ENCODE measurements at regions not wholly inside any gene's neighbourhood (a gene's known extent, or its start where the extent isn't known, plus 50 kb on each side); places are given as distances from the start of the nearest gene placed in this dataset.
A peak's percentile ranks its signal among the peaks of the same experiment; 100 is the strongest.

- WGBS, 5 donors, result 76 to 90% (median 87%) methylated on average over 4 of the region's 4 CpGs
- H3K27me3 ChIP-seq, result no peaks in the 10 kb centered on the region
- intact Hi-C loops (cut with DNase I; ENCODE audit: low total_unique reads), result no loop called here
- H3K4me3 ChIP-seq, result no peak overlapping the region
- H3K36me3 ChIP-seq, result no peaks in the 10 kb centered on the region
- H3K27ac ChIP-seq, result no peak overlapping the region
- DNase-seq, result no peak
- no peaks in the 10 kb centered on the region for H3K9me3 ChIP-seq
- no peak for TF ChIP-seq POLR2AphosphoS5 (IDR thresholded peaks at IDR 0.05)
- TF ChIP-seq CTCF (IDR thresholded peaks at IDR 0.05), result no peak
- no peak for TF ChIP-seq EP300 (IDR thresholded peaks at IDR 0.05)
- no peak for TF ChIP-seq POLR2A (IDR thresholded peaks at IDR 0.05)
- no peaks in the 10 kb centered on the region for H3K4me1 ChIP-seq
Measured at GRCh38 chr4:177163532-177163931, 146.1 kb upstream of the NEIL3 start.

GRCh38 chr4:177171588-177171987 lies 138.1 kb upstream of the NEIL3 start:
- Histone ChIP-seq H3K27me3 (no peaks in the 10 kb centered on the region), H3K36me3 (no peaks in the 10 kb centered on the region), H3K4me3 (no peak overlapping the region), H3K4me1 (no peaks in the 10 kb centered on the region), H3K9me3 (peaks cover 0 to 6% (median 0%) of the 10 kb centered on the region in 4 donors), H3K27ac (no peak overlapping the region)
- 69 to 76% (median 72%) methylated on average over 5 of the region's 5 CpGs for WGBS, 5 donors
- intact Hi-C loops (cut with DNase I; ENCODE audit: low total_unique reads), result no loop called here
- DNase-seq, result no peak
- TF ChIP-seq CTCF (IDR thresholded peaks at IDR 0.05), result no peak
- no peak for TF ChIP-seq POLR2A (IDR thresholded peaks at IDR 0.05)
- no peak for TF ChIP-seq EP300 (IDR thresholded peaks at IDR 0.05)
- no peak for TF ChIP-seq POLR2AphosphoS5 (IDR thresholded peaks at IDR 0.05)

GRCh38 chr4:177175473-177175872 lies 134.2 kb upstream of the NEIL3 start:
- no peak for DNase-seq

GRCh38 chr4:177177541-177178081 lies 132.1 kb upstream of the NEIL3 start:
- peak in 1 of 2 donors; percentile 71 for DNase-seq
- peaks cover 0 to 7% (median 0%) of the 10 kb centered on the region in 4 donors for H3K4me1 ChIP-seq
- H3K36me3 ChIP-seq, result no peaks in the 10 kb centered on the region
- intact Hi-C loops (cut with DNase I; ENCODE audit: low total_unique reads), result no loop called here
- peak overlapping the region in 4 of 5 donors; percentile 2 to 35 (median 19) for H3K27ac ChIP-seq
- no peaks in the 10 kb centered on the region for H3K9me3 ChIP-seq
- no peak overlapping the region for H3K4me3 ChIP-seq
- H3K27me3 ChIP-seq, result no peaks in the 10 kb centered on the region
- TF ChIP-seq EP300 (IDR thresholded peaks at IDR 0.05) (no peak), POLR2A (IDR thresholded peaks at IDR 0.05) (no peak), POLR2AphosphoS5 (IDR thresholded peaks at IDR 0.05) (peak; percentile 6 to 31 (median 25)), CTCF (IDR thresholded peaks at IDR 0.05) (no peak)
- 29 to 69% (median 44%) methylated on average over 1 of the region's 1 CpG for WGBS, 5 donors

More at GRCh38 chr4:177175473-177175872, 134.2 kb upstream of the NEIL3 start:
- TF ChIP-seq EP300 (IDR thresholded peaks at IDR 0.05) (no peak), POLR2AphosphoS5 (IDR thresholded peaks at IDR 0.05) (no peak), CTCF (IDR thresholded peaks at IDR 0.05) (no peak), POLR2A (IDR thresholded peaks at IDR 0.05) (no peak)
- no peaks in the 10 kb centered on the region for H3K27me3 ChIP-seq
- peaks cover 0 to 6% (median 0%) of the 10 kb centered on the region in 4 donors for H3K9me3 ChIP-seq
- no peaks in the 10 kb centered on the region for H3K36me3 ChIP-seq
- H3K4me1 ChIP-seq, result peaks cover 0 to 7% (median 0%) of the 10 kb centered on the region in 4 donors
- intact Hi-C loops (cut with DNase I; ENCODE audit: low total_unique reads), result no loop called here
- H3K4me3 ChIP-seq, result no peak overlapping the region
- WGBS, 5 donors, result 82 to 87% (median 83%) methylated on average over 3 of the region's 3 CpGs
- no peak overlapping the region for H3K27ac ChIP-seq
